Eye (tissue), 1 donor: ENCODE measurements at regions not wholly inside any gene's neighbourhood (a gene's known extent, or its start where the extent isn't known, plus 50 kb on each side); places are given as distances from the start of the nearest gene placed in this dataset.
A peak's percentile ranks its signal among the peaks of the same experiment; 100 is the strongest.

ENCODE experiments used
- DNase-seq: peaks from one replicate; pipeline ENCODE4 v3.0.0-alpha.2; 2015

GRCh38 chr10:121036431-121036830 lies 185.3 kb downstream of the WDR11 start:
- DNase-seq, result peak; percentile 42

DNA sequence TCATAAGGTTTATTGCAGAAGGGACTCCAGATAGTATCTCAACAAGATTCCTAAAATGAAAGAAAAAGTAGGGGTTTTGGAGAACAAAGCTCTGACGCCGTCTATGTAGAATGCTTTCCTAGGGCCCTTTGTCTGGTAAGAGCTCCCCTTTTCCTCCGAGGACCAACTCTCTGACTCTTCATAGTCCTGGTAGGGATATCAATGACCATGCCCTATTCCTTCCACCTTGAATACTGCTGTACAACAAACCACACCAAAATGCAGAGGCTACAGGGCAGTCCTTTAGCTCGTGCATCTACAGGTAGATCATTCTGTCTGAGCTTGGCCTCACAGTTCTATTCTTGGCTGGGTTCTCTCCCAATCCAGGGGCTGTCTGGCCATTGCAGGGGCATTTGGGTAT lies 190.3 kb downstream of the WDR11 start:
- no peak for DNase-seq

DNA sequence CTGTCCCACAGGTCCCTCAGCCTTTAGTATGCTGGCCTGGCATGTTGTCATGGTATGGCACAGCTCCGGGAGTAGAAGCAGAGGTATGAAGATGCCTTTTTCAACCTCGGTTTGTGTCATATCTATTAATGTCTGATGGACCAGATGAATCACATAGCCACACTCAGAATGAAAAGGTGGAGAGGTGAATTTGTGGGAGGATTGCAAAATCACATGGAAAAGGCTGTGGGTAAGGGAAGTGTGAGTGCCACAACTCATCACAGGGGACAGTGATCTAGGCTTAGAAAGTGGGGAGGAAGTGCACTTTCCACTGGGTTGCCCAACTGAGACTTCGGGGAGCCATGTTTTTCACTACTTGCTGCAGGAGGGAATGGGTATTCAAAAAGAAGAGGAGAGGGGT lies 190.7 kb downstream of the WDR11 start:
- no peak for DNase-seq

DNA sequence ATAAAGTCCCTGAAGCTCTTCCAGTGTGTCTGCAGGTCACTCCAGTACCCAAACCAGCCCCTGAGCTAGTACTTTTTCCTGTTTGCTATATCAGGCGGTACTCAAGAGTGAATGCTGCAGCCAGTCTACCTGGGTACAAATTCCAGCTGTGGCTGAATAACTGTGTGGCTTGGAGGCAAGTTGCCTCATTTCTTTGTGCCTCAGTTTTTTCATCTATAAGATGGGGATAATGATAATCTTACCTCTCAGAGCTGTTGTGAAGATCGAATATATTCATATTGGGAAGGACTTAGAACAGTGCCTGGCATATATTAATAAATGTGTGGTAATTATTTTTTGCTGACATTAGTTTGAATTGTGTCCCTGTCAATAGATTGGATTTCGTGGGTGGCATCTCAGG lies 191.2 kb downstream of the WDR11 start:
- DNase-seq, result no peak

DNA sequence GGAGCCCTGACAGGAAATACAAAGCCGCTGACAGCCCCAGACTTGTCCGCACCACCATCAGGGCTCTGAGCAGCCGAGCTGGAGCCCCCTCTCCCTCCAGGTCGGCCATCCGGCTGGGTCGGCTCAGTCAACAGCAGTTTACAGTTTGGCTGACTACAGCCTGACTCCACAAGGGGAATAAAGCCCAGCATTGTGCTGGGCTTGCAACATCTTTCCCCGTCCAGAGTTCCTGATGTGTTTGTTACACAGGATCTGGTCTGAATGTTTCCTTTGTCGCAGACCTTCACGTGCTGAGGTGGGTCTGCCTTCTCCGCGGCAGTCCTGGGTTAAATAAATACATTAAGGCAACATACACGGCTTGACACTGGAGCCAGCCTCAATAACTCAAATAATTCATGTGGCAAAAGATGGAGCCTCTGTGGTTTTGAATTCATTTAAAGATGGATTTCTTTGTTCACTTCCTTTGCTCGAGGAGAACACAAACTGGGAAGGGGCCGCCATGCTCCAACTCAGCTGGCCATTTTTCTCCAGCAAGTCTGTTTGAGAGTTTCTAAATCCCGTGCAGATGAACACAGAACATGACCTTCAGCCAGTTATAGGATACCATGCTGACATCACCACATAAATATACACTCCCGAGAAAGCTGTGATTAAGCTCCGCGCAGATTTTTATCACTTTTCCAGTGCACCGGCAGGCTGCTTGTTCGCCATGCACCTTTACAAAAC lies 192.1 kb downstream of the WDR11 start:
- DNase-seq, result no peak

DNA sequence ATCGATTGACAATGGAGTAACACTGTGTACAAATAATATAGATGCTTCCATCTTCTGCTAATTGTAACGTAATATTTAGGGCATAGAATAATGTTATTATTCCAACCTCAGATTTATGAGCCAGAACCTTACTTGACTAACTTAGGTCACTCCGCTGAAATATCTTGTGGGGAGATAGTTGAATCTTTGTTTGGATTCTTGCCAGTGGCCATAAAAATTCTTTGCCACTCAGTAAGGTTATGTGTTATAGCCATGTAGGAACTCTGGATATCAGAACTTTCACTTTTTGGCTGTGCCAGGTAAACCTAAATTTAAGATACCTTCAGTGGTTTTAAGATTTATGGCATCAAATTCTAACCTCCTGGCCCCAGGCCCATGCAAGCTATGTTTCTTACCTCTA lies 197.6 kb downstream of the WDR11 start:
- no peak for DNase-seq

- no peak for DNase-seq
These were observed 198.3 kb downstream of the WDR11 start for GRCh38 chr10:121049489-121049888.

DNA sequence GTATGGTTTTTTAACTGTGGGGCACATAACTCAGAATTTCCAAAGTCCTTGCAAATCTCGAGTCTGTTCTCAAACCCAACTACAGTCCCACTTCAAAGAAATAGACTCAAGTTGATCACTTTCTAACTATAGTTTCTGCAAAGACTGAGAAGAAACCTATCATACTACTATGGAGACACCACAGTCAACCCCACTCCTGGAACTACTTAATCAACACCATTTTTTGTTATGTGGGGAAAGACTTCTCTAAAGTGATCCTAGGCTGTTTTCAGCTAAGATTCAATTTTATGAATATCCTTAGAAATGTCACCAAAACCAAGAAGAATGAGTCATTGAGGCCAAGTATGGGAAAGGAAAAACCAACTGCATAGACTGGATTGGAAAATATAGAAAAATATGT lies 198.8 kb downstream of the WDR11 start:
- DNase-seq, result no peak

DNA sequence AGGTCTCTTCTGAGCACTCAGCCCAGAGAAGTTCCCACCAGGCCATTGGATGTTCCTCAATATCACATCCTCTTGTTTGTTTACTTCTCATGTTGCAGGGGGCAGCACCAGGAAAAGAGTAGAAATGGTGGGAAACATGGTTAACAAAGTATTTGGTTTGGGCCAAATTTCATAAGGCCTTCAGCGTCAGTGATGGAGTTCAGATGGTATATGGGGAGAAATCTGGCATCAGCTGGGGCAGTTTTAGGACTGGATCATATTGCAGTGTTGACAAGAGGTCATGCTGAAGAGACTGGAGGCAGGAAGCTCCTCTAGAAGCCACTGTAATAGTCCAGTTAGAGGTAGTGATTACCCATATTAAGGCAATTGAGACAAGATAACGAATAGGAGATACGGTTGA lies 200.0 kb downstream of the WDR11 start:
- no peak for DNase-seq

DNA sequence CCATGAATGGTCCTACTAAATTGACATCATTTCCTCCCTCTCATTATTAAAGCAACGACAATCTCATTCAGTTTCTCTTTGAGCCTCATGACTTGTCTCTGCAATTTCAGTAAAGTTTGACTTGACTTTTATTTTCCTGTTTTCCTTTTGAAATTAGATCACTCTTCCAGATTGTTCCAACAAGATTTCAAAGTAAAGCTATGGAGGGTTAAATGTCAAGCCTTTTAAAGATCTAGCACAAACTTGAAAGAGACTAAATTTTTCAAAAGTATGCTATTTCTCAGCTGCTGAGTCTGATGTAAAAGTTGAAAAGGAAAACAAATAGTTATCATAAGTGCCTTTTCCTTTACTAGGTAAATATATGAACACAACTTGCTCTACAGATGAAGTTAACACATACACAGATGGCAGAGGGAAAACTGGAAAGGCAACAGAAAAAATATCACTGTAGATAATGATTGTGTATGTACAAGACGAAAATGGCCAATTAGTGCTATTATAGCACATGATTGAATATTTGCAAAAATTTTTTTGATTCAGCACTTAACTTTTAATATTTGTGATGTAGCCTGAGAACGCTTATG lies 200.6 kb downstream of the WDR11 start:
- no peak for DNase-seq

GRCh38 chr10:121053151-121053550 lies 202.0 kb downstream of the WDR11 start:
- no peak for DNase-seq

GRCh38 chr10:121054874-121055273 lies 203.7 kb downstream of the WDR11 start:
- DNase-seq, result no peak

GRCh38 chr10:121057269-121057668 lies 206.1 kb downstream of the WDR11 start:
- peak; percentile 41 for DNase-seq

GRCh38 chr10:121058082-121058481 lies 206.9 kb downstream of the WDR11 start:
- DNase-seq, result peak; percentile 43

DNA sequence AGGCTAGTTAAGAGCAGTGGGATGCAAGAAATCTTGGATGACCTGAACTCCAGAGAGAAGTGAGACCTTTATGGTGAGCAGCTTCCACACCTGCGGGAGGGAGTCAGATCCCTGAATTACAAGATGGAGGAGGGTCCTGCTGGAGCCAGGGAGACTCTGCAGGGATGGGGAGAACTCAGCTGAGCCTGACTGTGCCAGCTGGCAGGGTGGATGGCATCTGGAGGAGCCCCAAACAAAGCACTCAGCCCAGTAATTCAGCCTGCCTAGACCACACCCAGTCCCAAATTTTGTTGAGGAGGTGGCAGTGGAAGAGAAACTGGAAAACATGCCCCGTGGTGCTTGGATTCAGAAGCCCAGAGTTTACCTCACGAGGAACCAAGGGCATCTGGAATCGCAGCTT lies 208.2 kb downstream of the WDR11 start:
- DNase-seq, result no peak

DNA sequence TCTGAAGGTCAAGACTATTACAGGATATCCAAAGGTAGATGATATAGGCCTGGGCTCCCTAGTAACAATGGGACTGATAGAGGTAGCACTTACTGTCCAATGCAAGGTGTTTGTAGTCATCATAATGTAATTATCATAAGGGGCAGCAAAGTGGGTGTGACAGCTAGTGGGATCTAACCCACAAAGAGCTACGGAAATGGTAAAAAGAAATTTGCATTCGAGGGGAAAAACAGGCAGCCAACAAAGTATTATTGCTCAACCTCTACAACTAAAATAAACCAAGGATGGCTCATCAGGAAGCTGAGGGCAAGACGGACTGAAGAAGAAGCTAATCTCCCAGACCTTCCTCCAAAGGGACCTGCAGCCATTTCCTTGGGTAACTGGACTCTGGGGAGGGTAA lies 211.0 kb downstream of the WDR11 start:
- DNase-seq, result no peak

GRCh38 chr10:121063744-121064143 lies 212.6 kb downstream of the WDR11 start:
- DNase-seq, result no peak

- DNase-seq, result no peak
These were observed 213.3 kb downstream of the WDR11 start for GRCh38 chr10:121064491-121064890.

DNA sequence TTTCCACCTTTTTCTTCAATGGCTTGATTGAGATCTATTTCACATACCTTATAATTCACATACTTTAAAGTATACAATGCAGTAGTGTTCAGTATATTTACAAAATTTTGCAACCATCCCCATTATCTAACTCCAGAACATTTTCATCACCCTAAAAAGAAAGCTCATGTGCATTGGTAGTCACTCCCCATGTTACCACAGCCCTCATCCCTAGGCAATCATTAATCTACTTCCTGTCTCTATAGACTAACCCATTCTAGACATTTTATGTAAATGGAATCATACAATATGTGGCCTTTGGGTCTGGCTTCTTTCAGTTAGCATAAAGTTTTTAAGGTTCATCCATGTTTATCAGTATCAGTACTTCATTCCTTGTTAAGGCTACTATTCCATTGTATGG lies 214.2 kb downstream of the WDR11 start:
- DNase-seq, result no peak

- DNase-seq, result no peak
These were observed 218.1 kb downstream of the WDR11 start for GRCh38 chr10:121069061-121069850.

DNA sequence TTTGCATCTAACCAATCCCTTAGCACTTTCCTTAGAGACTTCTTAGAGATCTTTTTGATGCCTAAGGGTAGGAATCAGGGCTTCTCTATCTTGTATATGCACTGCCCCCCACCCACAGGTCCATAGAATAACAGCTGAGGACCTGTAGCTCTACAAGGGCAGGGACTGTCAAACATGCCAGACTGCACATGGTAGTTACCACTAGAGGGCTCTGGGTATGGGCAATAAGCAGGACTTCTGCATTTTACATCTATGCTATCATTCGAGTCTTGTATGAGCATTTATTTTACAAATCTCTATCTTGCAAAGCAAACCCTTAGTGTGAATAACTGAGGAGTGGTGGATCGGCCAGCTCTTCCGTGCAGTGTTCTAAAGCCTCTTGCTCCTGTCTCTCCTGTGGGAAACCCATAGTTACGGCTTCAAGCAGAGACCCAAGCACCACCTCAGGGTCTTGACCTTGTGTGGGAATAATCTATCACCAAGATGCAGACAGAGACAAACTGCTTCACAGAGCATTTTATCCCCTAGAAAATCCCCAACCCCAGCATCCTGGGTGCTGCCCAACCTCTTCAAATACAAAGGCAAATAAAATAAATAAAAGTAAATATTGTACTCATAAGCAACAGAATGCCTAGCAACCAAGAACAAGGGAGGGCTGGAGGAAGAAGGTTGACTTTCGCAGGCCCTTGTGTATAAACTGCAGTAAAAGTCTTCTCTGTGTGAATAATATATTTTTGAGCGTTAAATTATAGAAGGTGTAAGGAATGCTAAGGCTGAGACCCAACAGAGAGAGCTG lies 219.3 kb downstream of the WDR11 start:
- DNase-seq, result no peak

GRCh38 chr10:121071901-121072300 lies 220.7 kb downstream of the WDR11 start:
- DNase-seq, result no peak

- no peak for DNase-seq
These were observed 222.6 kb downstream of the WDR11 start for GRCh38 chr10:121073728-121074127.
